ENCODE measurements at regions not wholly inside any gene's neighbourhood (a gene's known extent, or its start where the extent isn't known, plus 50 kb on each side); places are given as distances from the start of the nearest gene placed in this dataset.

DNA sequence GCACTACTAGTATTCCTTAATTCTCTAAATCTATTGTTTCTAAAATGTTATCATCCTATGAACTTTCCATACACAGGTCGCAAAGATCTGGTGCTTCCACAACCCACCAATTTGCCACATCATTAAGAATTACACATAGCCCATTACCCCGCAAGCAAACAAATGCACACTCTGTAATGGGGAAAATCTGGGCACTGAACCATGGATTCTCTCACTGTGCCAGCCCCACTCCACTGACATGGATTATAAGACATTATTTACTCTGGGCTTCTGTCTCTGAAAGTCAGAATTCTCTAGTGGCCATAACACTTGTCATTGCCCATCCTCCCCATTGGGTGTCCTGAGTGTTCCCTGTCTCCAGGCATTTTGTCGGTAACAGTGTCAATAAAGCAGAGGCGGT lies 537.1 kb downstream of the EPHA4 start (continued):
- TF ChIP-seq HMGXB4 (CRISPR knock-in tag; IDR thresholded peaks at IDR 0.05) = no peak
- TF ChIP-seq PREB (CRISPR knock-in tag; IDR thresholded peaks at IDR 0.05; ENCODE audit: borderline replicate concordance) = no peak
- no peak for TF ChIP-seq MXD4 (CRISPR knock-in tag; IDR thresholded peaks at IDR 0.05; ENCODE audit: borderline replicate concordance)
- TF ChIP-seq ZNF219 (CRISPR knock-in tag; IDR thresholded peaks at IDR 0.05; ENCODE audit: borderline replicate concordance) = no peak
- no peak for TF ChIP-seq PRDM15 (CRISPR knock-in tag; IDR thresholded peaks at IDR 0.05)
- TF ChIP-seq OVOL2 (CRISPR knock-in tag; IDR thresholded peaks at IDR 0.05; ENCODE audit: borderline replicate concordance) = no peak
- TF ChIP-seq ESRRA (CRISPR knock-in tag; IDR thresholded peaks at IDR 0.05; ENCODE audit: borderline replicate concordance) = no peak

DNA sequence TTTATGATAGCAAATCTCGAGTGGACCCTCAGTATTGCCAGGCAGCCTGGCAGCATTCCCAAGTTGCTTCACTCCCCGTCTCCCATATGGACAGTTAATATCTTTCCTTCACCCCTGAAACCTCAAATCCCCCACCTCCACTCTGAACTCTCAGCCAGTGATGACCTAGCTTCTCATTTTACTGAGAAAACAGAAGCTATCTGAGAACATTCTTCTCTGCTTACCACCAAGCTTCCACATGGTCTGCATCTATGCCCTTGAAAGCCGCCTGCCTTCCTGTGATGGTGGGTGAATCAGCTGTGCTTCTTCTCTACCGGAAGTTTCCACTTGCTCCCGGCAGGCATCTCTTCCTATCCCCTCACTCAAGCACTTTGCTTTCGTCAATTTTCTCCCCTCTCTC lies 529.2 kb downstream of the EPHA4 start:
- TF ChIP-seq SMAD3 (CRISPR knock-in tag; IDR thresholded peaks at IDR 0.05; ENCODE audit: borderline replicate concordance) = no peak
- TF ChIP-seq JUN (CRISPR knock-in tag; IDR thresholded peaks at IDR 0.05) = no peak
- no peak for TF ChIP-seq NR3C1 (CRISPR knock-in tag; conservative IDR thresholded peaks at IDR 0.05; ENCODE audit: low read depth)
- no peak for TF ChIP-seq E2F5 (CRISPR knock-in tag; IDR thresholded peaks at IDR 0.05)
- TF ChIP-seq ELF4 (CRISPR knock-in tag; IDR thresholded peaks at IDR 0.05; ENCODE audit: low read depth) = no peak
- no peak for TF ChIP-seq NR2C2 (CRISPR knock-in tag; IDR thresholded peaks at IDR 0.05)
- no peak for TF ChIP-seq ESRRA (CRISPR knock-in tag; IDR thresholded peaks at IDR 0.05; ENCODE audit: borderline replicate concordance)
- TF ChIP-seq ZBTB43 (CRISPR knock-in tag; IDR thresholded peaks at IDR 0.05) = no peak
- TF ChIP-seq ZNF219 (CRISPR knock-in tag; IDR thresholded peaks at IDR 0.05; ENCODE audit: borderline replicate concordance) = no peak
- TF ChIP-seq, protein P1, sequence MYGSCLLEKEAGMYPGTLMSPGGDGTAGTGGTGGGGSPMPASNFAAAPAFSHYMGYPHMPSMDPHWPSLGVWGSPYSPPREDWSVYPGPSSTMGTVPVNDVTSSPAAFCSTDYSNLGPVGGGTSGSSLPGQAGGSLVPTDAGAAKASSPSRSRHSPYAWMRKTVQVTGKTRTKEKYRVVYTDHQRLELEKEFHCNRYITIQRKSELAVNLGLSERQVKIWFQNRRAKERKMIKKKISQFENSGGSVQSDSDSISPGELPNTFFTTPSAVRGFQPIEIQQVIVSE (CRISPR knock-in tag; IDR thresholded peaks at IDR 0.05; ENCODE audit: borderline replicate concordance) = no peak
- TF ChIP-seq IRF2 (CRISPR knock-in tag; IDR thresholded peaks at IDR 0.05; ENCODE audit: borderline replicate concordance, low read depth) = no peak
- no peak for TF ChIP-seq FOXJ3 (CRISPR knock-in tag; IDR thresholded peaks at IDR 0.05; ENCODE audit: borderline replicate concordance)
- TF ChIP-seq TCF7 (CRISPR knock-in tag; IDR thresholded peaks at IDR 0.05; ENCODE audit: low read depth) = no peak
- TF ChIP-seq, protein P2, sequence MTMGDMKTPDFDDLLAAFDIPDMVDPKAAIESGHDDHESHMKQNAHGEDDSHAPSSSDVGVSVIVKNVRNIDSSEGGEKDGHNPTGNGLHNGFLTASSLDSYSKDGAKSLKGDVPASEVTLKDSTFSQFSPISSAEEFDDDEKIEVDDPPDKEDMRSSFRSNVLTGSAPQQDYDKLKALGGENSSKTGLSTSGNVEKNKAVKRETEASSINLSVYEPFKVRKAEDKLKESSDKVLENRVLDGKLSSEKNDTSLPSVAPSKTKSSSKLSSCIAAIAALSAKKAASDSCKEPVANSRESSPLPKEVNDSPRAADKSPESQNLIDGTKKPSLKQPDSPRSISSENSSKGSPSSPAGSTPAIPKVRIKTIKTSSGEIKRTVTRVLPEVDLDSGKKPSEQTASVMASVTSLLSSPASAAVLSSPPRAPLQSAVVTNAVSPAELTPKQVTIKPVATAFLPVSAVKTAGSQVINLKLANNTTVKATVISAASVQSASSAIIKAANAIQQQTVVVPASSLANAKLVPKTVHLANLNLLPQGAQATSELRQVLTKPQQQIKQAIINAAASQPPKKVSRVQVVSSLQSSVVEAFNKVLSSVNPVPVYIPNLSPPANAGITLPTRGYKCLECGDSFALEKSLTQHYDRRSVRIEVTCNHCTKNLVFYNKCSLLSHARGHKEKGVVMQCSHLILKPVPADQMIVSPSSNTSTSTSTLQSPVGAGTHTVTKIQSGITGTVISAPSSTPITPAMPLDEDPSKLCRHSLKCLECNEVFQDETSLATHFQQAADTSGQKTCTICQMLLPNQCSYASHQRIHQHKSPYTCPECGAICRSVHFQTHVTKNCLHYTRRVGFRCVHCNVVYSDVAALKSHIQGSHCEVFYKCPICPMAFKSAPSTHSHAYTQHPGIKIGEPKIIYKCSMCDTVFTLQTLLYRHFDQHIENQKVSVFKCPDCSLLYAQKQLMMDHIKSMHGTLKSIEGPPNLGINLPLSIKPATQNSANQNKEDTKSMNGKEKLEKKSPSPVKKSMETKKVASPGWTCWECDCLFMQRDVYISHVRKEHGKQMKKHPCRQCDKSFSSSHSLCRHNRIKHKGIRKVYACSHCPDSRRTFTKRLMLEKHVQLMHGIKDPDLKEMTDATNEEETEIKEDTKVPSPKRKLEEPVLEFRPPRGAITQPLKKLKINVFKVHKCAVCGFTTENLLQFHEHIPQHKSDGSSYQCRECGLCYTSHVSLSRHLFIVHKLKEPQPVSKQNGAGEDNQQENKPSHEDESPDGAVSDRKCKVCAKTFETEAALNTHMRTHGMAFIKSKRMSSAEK (CRISPR knock-in tag; IDR thresholded peaks at IDR 0.05; ENCODE audit: borderline replicate concordance) = no peak
- TF ChIP-seq, protein P3, sequence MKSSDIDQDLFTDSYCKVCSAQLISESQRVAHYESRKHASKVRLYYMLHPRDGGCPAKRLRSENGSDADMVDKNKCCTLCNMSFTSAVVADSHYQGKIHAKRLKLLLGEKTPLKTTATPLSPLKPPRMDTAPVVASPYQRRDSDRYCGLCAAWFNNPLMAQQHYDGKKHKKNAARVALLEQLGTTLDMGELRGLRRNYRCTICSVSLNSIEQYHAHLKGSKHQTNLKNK (CRISPR knock-in tag; IDR thresholded peaks at IDR 0.05) = no peak
- no peak for TF ChIP-seq HMGA2 (CRISPR knock-in tag; IDR thresholded peaks at IDR 0.05)
- Mint-ChIP-seq H3K27me3 (ENCODE audit: low read depth) (no peaks in the 10 kb centered on the region), H3K4me1 (no peaks in the 10 kb centered on the region), H3K4me3 (no peak overlapping the region), H3K27ac (no peak overlapping the region), H3K36me3 (no peaks in the 10 kb centered on the region), H3K9me3 (peaks cover 4% of the 10 kb centered on the region)
- ChIA-PET CTCF (no interaction called here), POLR2A (no interaction called here)
- DNase-seq (ENCODE audit: low spot score) (no peak), ATAC-seq (no peak)

Measured in WTC11 (cell line).